LNCaP clone FGC (cell line): ENCODE measurements at regions not wholly inside any gene's neighbourhood (a gene's known extent, or its start where the extent isn't known, plus 50 kb on each side); places are given as distances from the start of the nearest gene placed in this dataset.

ENCODE experiments used
- DNase-seq: peaks from one replicate; pipeline ENCODE4 v3.0.0-alpha.2; 2011; ENCODE audit warnings: low read depth
- H3K4me3 ChIP-seq: 2 replicates; pipeline ENCODE4 v1.5.1; 2011; ENCODE audit warnings: mild to moderate bottlenecking, low read depth, low read length, control low read depth
- CTCF ChIP-seq: IDR thresholded peaks from 2 replicates; pipeline ENCODE4 v1.5.1; 2012; ENCODE audit warnings: mild to moderate bottlenecking; ENCODE audit not compliant: control insufficient read depth, insufficient read depth; ENCODE audit errors: extremely low read depth

DNA sequence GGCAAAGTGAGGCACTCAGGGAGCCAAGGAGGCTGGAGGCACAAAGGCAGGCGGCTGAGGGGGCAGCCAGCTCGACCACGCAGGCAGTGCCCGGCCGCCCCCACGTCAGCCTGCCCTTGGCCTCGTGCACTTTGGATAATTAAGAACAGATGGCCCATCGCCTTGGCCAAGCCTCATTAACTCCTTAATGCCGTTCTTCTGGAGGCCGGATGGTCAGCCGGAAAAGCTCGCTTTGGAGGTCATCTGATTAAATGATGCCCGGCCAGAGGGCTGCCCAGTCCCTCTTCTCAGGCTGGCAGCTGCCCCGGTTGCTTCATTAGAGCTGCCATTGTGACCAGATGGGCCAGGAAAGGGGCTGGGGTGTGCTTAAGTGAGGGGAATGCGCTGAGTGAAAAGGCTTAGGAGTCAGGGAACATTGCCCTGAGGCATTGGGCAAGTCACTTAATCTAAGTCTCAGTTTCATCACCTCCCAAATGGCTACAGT lies 364.0 kb downstream of the NPIPA8 start:
- H3K4me3 ChIP-seq = no peak overlapping the region
- TF ChIP-seq CTCF = no peak
- no peak for DNase-seq

GRCh38 chr16:17970816-17971331 lies 365.7 kb downstream of the NPIPA8 start:
- H3K4me3 ChIP-seq = no peak overlapping the region
- no peak for DNase-seq
- TF ChIP-seq CTCF = peak; percentile 18; the same call in 1 of the 2 replicates

- no peak overlapping the region for H3K4me3 ChIP-seq
- TF ChIP-seq CTCF = no peak
- no peak for DNase-seq
Observed at GRCh38 chr16:17970157-17970765, 366.3 kb downstream of the NPIPA8 start.

DNA sequence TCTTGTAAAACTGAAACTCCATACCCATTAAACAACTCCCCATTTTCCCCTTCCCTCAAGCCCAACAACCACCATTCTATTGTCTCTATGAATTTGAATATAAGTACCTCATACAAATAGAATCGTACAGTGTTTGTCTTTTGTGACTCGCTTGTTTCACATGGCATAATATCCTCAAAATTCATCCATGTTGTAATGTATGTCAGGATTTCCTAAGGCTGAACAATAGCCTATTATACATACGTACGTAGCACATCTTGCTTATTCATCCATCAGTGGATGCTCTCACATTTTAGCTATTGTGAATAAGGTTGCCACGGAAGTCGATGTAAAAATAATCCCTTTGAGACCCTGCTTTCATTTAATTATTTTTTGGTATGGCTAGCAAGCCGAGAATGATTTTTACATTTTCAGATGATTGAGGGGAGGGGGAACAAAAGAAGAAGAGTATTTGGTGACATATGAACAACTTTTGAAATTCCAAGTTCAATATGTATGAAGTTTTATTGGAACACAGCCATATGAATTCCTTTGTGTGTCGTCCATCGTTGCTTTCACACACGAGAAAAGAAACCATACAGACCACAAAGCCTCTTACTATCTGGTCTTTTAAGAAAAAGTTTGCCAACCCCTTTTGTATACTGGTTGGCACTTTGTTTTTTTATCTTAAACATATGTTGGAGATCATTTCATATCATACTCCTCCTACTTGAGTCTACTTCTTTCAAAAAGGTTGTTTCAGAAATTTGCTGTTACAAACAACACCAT lies 371.2 kb downstream of the NPIPA8 start:
- H3K4me3 ChIP-seq = no peak overlapping the region
- no peak for DNase-seq
- TF ChIP-seq CTCF = no peak

DNA sequence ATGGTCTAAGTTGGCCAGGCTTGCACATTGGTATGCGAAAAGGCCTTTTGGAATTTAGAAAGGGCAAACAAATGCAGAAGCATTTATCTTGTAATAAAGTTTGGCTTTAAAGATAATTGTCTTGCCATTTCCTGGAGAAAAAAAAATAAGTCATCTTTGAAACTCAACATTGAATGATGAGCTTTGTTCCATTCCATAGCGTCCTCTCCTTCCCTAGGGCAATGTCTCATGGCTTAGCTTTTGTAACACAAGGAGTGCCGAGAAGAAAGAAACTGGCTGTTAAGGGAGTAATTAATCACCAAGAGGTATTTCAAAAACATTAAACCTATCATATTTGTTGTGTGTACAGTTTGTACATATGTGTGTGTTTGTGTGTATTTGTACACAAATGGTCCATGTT lies 372.3 kb downstream of the NPIPA8 start:
- H3K4me3 ChIP-seq = no peak overlapping the region
- TF ChIP-seq CTCF = no peak
- DNase-seq = no peak

- no peak overlapping the region for H3K4me3 ChIP-seq
- no peak for DNase-seq
- TF ChIP-seq CTCF = no peak
Observed at GRCh38 chr16:17963185-17963836, 373.2 kb downstream of the NPIPA8 start.
